ENCODE measurements at regions not wholly inside any gene's neighbourhood (a gene's known extent, or its start where the extent isn't known, plus 50 kb on each side); places are given as distances from the start of the nearest gene placed in this dataset.

DNA sequence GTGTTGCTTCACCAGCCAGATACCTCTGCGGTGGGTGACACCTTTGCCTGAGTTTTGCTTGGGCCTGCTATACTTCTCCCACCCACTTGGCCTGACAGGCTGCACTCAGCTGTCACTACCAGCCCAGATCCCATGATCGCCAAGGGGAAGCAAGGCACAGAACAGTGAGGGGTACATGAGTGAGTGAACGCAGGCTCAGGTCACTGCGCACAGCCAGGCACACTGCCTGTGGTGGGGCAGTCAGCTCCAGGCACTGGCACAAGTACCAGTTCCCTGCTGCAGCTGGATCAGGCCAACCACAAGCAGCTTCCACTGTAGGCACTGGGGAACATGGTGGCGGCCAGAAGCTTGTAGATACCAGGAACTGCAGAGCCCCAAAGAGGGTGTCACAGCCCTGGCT is 441.9 kb upstream of the GRM3 start:
- Mint-ChIP-seq H3K27ac (no peak overlapping the region), H3K36me3 (no peaks in the 10 kb centered on the region), H3K9me3 (peaks cover 0 to 15% (median 0%) of the 10 kb centered on the region in 7 donors), H3K4me3 (no peak overlapping the region), H3K4me1 (no peaks in the 10 kb centered on the region), H3K27me3 (no peaks in the 10 kb centered on the region)
- Histone ChIP-seq H3K9me3 (ENCODE audit: control insufficient read depth in 2 of 2, low read length in 2 of 2) (peaks cover 3 to 7% of the 10 kb centered on the region in 2 experiments), H3K27ac (ENCODE audit: insufficient read depth, low read length, poor library complexity, severe bottlenecking) (no peak overlapping the region), H3K4me1 (ENCODE audit: control insufficient read depth, insufficient read depth, low read length, poor library complexity, severe bottlenecking) (no peaks in the 10 kb centered on the region), H3K4me3 (ENCODE audit: low read depth, low read length) (no peak overlapping the region), H3K27me3 (ENCODE audit: control insufficient read depth, insufficient read depth, low read length) (no peaks in the 10 kb centered on the region), H3K36me3 (ENCODE audit: control insufficient read depth, insufficient read depth, low read length) (no peaks in the 10 kb centered on the region)
- no peak for DNase-seq
- no peak for ATAC-seq (ENCODE audit: low read depth in 2 of 2)

DNA sequence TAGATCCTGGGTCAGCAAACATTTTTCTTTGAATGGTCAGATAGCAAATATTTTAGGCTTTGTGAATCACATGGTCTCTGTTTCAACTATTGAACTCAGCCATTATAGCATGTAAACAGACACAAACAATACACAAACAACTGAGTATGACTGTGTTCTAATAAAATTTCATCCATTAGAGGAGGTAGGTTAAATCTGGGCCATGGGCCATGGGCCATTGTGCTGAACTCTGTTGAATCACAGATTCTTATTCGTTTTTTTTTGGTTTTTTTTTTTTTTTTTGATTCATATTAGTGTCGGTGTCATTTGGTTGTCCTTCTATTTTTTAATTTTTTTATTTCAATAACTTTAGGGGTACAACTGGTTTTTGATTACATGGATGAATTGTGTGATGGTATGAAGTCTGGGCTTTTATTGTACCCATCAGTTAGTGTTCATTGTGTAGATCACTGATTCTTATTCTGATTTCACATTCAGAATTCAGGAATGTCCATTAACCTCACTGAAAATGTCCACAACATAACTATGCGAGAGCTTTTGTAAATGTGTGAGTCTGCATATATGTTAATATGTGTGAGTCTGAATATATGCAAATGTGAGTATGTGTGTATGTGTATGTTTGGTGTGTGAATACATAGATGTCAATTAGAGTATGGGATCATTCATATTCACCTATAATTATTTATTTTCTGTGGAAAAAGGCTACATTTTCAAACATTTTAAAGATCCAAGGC is 443.7 kb upstream of the GRM3 start:
- Mint-ChIP-seq H3K9me3 (peaks cover 0 to 15% (median 5%) of the 10 kb centered on the region in 7 donors), H3K27ac (no peak overlapping the region), H3K4me1 (no peaks in the 10 kb centered on the region), H3K36me3 (no peaks in the 10 kb centered on the region), H3K4me3 (no peak overlapping the region), H3K27me3 (no peaks in the 10 kb centered on the region)
- Histone ChIP-seq H3K4me3 (ENCODE audit: low read depth, low read length) (no peak overlapping the region), H3K27me3 (ENCODE audit: control insufficient read depth, insufficient read depth, low read length) (no peaks in the 10 kb centered on the region), H3K4me1 (ENCODE audit: control insufficient read depth, insufficient read depth, low read length, poor library complexity, severe bottlenecking) (no peaks in the 10 kb centered on the region), H3K27ac (ENCODE audit: insufficient read depth, low read length, poor library complexity, severe bottlenecking) (no peak overlapping the region), H3K36me3 (ENCODE audit: control insufficient read depth, insufficient read depth, low read length) (no peaks in the 10 kb centered on the region), H3K9me3 (ENCODE audit: control insufficient read depth in 2 of 2, low read length in 2 of 2) (peaks cover 5 to 7% of the 10 kb centered on the region in 2 experiments)
- ATAC-seq (ENCODE audit: low read depth in 2 of 2) (no peak), DNase-seq (no peak)

DNA sequence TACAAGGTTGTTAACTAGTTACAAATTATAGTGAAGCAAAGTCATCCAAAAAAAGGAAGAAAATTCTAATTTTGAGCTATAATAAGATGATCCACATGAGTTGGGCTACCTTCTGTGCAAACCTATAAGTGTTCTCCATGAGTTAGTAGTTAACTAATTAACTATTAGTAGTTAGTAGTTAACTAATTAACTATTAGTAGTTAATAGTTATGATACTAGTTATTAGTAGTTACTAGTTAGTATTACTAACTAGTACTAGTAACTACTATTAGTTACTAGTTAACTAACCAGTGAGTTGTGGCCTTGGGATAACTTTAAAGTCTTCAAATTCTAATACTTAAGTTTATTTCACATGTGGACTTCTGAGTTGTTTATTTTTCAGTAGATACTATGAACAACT is 453.4 kb upstream of the GRM3 start:
- DNase-seq: no peak
- no peak for ATAC-seq (ENCODE audit: low read depth in 2 of 2)

DNA sequence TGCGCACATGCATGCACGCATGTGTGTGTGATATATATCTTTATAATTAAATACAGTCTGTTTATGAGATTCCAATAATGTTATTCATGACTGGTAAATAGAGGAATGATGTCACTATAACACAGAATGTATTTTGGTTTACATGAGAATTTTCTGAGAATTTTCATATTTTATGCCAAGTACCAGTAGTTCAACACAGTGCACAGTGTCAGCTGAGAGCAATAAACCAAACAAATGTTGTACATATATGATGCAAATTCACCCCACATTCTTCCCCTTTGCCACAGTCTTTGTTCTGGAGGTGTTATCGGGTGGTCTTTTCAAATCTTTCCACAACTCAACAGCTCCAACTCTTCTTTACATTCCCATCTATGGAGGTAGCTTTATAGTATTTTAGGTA is 462.2 kb upstream of the GRM3 start:
- Histone ChIP-seq H3K9me3 (ENCODE audit: control insufficient read depth in 2 of 2, low read length in 2 of 2) (no peaks in the 10 kb centered on the region), H3K4me1 (ENCODE audit: control insufficient read depth, insufficient read depth, low read length, poor library complexity, severe bottlenecking) (no peaks in the 10 kb centered on the region), H3K4me3 (ENCODE audit: low read depth, low read length) (no peak overlapping the region), H3K27ac (ENCODE audit: insufficient read depth, low read length, poor library complexity, severe bottlenecking) (no peak overlapping the region), H3K36me3 (ENCODE audit: control insufficient read depth, insufficient read depth, low read length) (no peaks in the 10 kb centered on the region), H3K27me3 (ENCODE audit: control insufficient read depth, insufficient read depth, low read length) (no peaks in the 10 kb centered on the region)
- no peak overlapping the region for H3K27ac Mint-ChIP-seq
- H3K9me3 Mint-ChIP-seq: peaks cover 0 to 16% (median 3%) of the 10 kb centered on the region in 7 donors
- no peak overlapping the region for H3K4me3 Mint-ChIP-seq
- ATAC-seq (ENCODE audit: low read depth in 2 of 2): no peak
- H3K36me3 Mint-ChIP-seq: no peaks in the 10 kb centered on the region
- no peaks in the 10 kb centered on the region for H3K4me1 Mint-ChIP-seq
- H3K27me3 Mint-ChIP-seq: no peaks in the 10 kb centered on the region
- DNase-seq: no peak

More for the DNA sequence above, 453.4 kb upstream of the GRM3 start:
- Histone ChIP-seq H3K4me3 (ENCODE audit: low read depth, low read length) (no peak overlapping the region), H3K27me3 (ENCODE audit: control insufficient read depth, insufficient read depth, low read length) (no peaks in the 10 kb centered on the region), H3K36me3 (ENCODE audit: control insufficient read depth, insufficient read depth, low read length) (no peaks in the 10 kb centered on the region), H3K9me3 (ENCODE audit: control insufficient read depth in 2 of 2, low read length in 2 of 2) (peaks cover 0 to 4% of the 10 kb centered on the region in 2 experiments), H3K27ac (ENCODE audit: insufficient read depth, low read length, poor library complexity, severe bottlenecking) (no peak overlapping the region), H3K4me1 (ENCODE audit: control insufficient read depth, insufficient read depth, low read length, poor library complexity, severe bottlenecking) (no peaks in the 10 kb centered on the region)
- no peaks in the 10 kb centered on the region for H3K4me1 Mint-ChIP-seq
- H3K4me3 Mint-ChIP-seq: no peak overlapping the region
- no peak overlapping the region for H3K27ac Mint-ChIP-seq
- H3K27me3 Mint-ChIP-seq: no peaks in the 10 kb centered on the region
- H3K9me3 Mint-ChIP-seq: peaks cover 0 to 16% (median 6%) of the 10 kb centered on the region in 7 donors
- no peaks in the 10 kb centered on the region for H3K36me3 Mint-ChIP-seq

DNA sequence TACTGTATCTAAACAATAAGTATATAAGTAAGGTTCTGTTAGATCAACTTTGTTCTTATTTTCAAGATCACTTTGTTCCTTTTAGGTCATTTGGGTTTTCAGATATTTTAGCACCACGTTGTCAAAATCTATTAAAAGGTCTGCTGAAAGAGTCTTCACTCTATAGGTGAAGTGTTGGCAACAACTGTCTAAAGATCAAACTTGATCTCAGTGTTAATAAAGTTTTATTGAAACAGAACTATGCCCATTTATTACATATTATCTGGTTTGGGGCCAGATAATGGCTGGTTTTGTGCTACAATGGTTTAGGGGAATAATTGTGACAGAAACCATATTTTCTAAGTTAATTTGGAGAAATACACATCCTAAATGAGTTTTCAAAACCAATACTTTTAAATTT is 478.9 kb upstream of the GRM3 start:
- Mint-ChIP-seq H3K27me3 (no peaks in the 10 kb centered on the region), H3K27ac (no peak overlapping the region), H3K36me3 (no peaks in the 10 kb centered on the region), H3K9me3 (peaks cover 1 to 36% (median 4%) of the 10 kb centered on the region in 7 donors), H3K4me1 (no peaks in the 10 kb centered on the region), H3K4me3 (no peak overlapping the region)
- no peaks in the 10 kb centered on the region for H3K9me3 ChIP-seq (ENCODE audit: control insufficient read depth in 2 of 2, low read length in 2 of 2)
- no peaks in the 10 kb centered on the region for H3K36me3 ChIP-seq (ENCODE audit: control insufficient read depth, insufficient read depth, low read length)
- H3K4me1 ChIP-seq (ENCODE audit: control insufficient read depth, insufficient read depth, low read length, poor library complexity, severe bottlenecking): no peaks in the 10 kb centered on the region
- DNase-seq (no peak), ATAC-seq (ENCODE audit: low read depth in 2 of 2) (no peak)
- H3K4me3 ChIP-seq (ENCODE audit: low read depth, low read length): no peak overlapping the region
- no peak overlapping the region for H3K27ac ChIP-seq (ENCODE audit: insufficient read depth, low read length, poor library complexity, severe bottlenecking)
- H3K27me3 ChIP-seq (ENCODE audit: control insufficient read depth, insufficient read depth, low read length): no peaks in the 10 kb centered on the region

DNA sequence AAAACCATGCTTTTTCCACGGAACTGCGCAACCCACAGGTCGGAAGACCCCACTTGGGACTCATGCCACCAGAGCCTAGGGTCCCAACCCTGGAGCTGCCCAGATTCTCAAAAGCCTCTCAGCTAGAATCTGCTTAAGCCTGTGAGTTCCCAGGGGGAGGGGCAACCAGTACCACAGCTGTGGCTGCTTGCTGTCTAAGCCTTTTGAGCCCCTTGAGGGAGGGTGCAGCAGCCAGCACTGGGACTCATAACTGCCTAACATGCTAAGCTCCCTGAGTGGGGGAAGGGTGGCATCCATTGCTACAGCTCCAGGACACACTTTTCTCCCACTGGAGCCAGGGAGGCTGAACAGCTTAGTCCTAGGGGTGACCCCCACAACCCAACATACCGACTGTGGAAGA is 485.6 kb upstream of the GRM3 start:
- H3K27ac ChIP-seq (ENCODE audit: insufficient read depth, low read length, poor library complexity, severe bottlenecking): no peak overlapping the region
- no peaks in the 10 kb centered on the region for H3K4me1 ChIP-seq (ENCODE audit: control insufficient read depth, insufficient read depth, low read length, poor library complexity, severe bottlenecking)
- DNase-seq (no peak), ATAC-seq (ENCODE audit: low read depth in 2 of 2) (no peak)
- H3K27me3 Mint-ChIP-seq: no peaks in the 10 kb centered on the region
- H3K9me3 Mint-ChIP-seq: peaks cover 1 to 30% (median 4%) of the 10 kb centered on the region in 7 donors
- H3K4me3 ChIP-seq (ENCODE audit: low read depth, low read length): no peak overlapping the region
- H3K36me3 Mint-ChIP-seq: no peaks in the 10 kb centered on the region
- no peak overlapping the region for H3K4me3 Mint-ChIP-seq
- H3K9me3 ChIP-seq (ENCODE audit: control insufficient read depth in 2 of 2, low read length in 2 of 2): peaks cover 0 to 4% of the 10 kb centered on the region in 2 experiments
- no peaks in the 10 kb centered on the region for H3K27me3 ChIP-seq (ENCODE audit: control insufficient read depth, insufficient read depth, low read length)
- no peak overlapping the region for H3K27ac Mint-ChIP-seq
- no peaks in the 10 kb centered on the region for H3K36me3 ChIP-seq (ENCODE audit: control insufficient read depth, insufficient read depth, low read length)
- H3K4me1 Mint-ChIP-seq: no peaks in the 10 kb centered on the region

DNA sequence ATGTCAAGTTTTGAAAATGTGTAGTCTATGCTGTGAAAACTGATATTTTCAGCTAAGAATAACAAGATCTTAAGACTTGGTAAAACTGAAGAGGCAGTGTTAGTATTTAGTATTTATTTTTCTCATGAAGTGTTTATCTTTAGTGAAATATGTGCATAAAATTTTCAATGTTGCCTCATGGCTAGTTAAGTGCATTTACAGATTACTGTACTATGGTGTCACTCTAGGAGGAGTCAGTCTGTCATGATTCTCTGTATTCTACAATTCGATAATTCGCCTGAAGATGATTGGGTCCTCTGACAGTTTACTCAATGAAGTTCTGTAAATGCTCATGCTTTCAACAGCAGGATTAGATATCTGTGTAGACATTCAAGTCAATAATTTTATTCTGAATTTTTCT is 488.1 kb upstream of the GRM3 start:
- Mint-ChIP-seq H3K4me3 (no peak overlapping the region), H3K4me1 (no peaks in the 10 kb centered on the region), H3K9me3 (peaks cover 0 to 34% (median 6%) of the 10 kb centered on the region in 7 donors), H3K27me3 (no peaks in the 10 kb centered on the region), H3K36me3 (no peaks in the 10 kb centered on the region), H3K27ac (no peak overlapping the region)
- DNase-seq (no peak), ATAC-seq (ENCODE audit: low read depth in 2 of 2) (no peak)
- peaks cover 0 to 12% of the 10 kb centered on the region in 2 experiments for H3K9me3 ChIP-seq (ENCODE audit: control insufficient read depth in 2 of 2, low read length in 2 of 2)
- no peaks in the 10 kb centered on the region for H3K36me3 ChIP-seq (ENCODE audit: control insufficient read depth, insufficient read depth, low read length)
- H3K27me3 ChIP-seq (ENCODE audit: control insufficient read depth, insufficient read depth, low read length): no peaks in the 10 kb centered on the region
- H3K4me3 ChIP-seq (ENCODE audit: low read depth, low read length): no peak overlapping the region
- no peak overlapping the region for H3K27ac ChIP-seq (ENCODE audit: insufficient read depth, low read length, poor library complexity, severe bottlenecking)
- no peaks in the 10 kb centered on the region for H3K4me1 ChIP-seq (ENCODE audit: control insufficient read depth, insufficient read depth, low read length, poor library complexity, severe bottlenecking)

DNA sequence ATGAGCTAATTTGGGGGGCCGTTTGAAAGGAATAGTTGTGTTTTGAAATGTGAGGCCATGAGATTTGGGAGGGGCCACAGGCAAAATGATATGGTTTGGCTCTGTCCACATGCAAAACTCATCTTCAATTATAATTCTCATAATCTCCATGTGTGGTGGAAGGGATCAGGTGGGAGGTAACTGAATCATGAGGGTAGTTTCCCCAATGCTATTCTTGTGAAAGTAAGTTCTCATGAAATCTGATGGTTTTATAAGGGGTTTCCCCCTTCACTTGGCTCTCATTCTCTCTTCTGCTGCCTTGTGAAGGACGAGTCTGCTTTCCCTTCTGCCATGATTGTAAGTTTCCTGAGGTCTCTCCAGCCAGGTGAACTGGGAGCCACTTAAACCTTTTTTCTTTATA is 490.8 kb upstream of the GRM3 start:
- Histone ChIP-seq H3K27me3 (ENCODE audit: control insufficient read depth, insufficient read depth, low read length) (no peaks in the 10 kb centered on the region), H3K9me3 (ENCODE audit: control insufficient read depth in 2 of 2, low read length in 2 of 2) (peaks cover 0 to 7% of the 10 kb centered on the region in 2 experiments), H3K4me1 (ENCODE audit: control insufficient read depth, insufficient read depth, low read length, poor library complexity, severe bottlenecking) (no peaks in the 10 kb centered on the region), H3K4me3 (ENCODE audit: low read depth, low read length) (no peak overlapping the region), H3K36me3 (ENCODE audit: control insufficient read depth, insufficient read depth, low read length) (no peaks in the 10 kb centered on the region), H3K27ac (ENCODE audit: insufficient read depth, low read length, poor library complexity, severe bottlenecking) (no peak overlapping the region)
- Mint-ChIP-seq H3K27me3 (no peaks in the 10 kb centered on the region), H3K36me3 (no peaks in the 10 kb centered on the region), H3K4me1 (no peaks in the 10 kb centered on the region), H3K27ac (peak overlapping the region in 1 of 3 donors; percentile 36), H3K4me3 (no peak overlapping the region), H3K9me3 (peaks cover 0 to 28% (median 6%) of the 10 kb centered on the region in 7 donors)
- ATAC-seq (ENCODE audit: low read depth in 2 of 2) (no peak), DNase-seq (no peak)

All from CD4-positive, CD25-positive, alpha-beta regulatory T cell (primary cell).